Peyer's patch (tissue), 4 donors: ENCODE measurements at regions not wholly inside any gene's neighbourhood (a gene's known extent, or its start where the extent isn't known, plus 50 kb on each side); places are given as distances from the start of the nearest gene placed in this dataset.
"Not testable (repeated sequence)": the region's sequence is repeated elsewhere in the genome, so short reads cannot be mapped to it uniquely, and the experiment has no call there.

Experiments
- DNase-seq, 3 donors: peaks; one replicate each; pipeline ENCODE4 v3.0.0-alpha.2; 2017 to 2019
- H3K27ac ChIP-seq, 4 donors: fragments of 200-600 bp; sonication (generic); one replicate each; pipeline ENCODE4 v1.5.1; 2016 to 2019
- H3K27me3 ChIP-seq, 2 donors: fragments of 200-600 bp; sonication (generic); one replicate each; pipeline ENCODE4 v1.5.1; 2019
- H3K36me3 ChIP-seq, 3 donors: fragments of 200-600 bp; sonication (generic); one replicate each; pipeline ENCODE4 v1.5.1; 2016 to 2019
- H3K4me1 ChIP-seq, 4 donors: fragments of 200-600 bp; sonication (generic); one replicate each; pipeline ENCODE4 v1.5.1; 2016 to 2019
- H3K4me3 ChIP-seq, 4 donors: fragments of 200-600 bp; sonication (generic); 1 replicate in 3 of 4; 2 replicates in 1 of 4; pipeline ENCODE4 v1.5.1; 2016 to 2019; ENCODE audit warnings: mild to moderate bottlenecking in 1 of 4
- H3K9me3 ChIP-seq, 4 donors: fragments of 200-600 bp; sonication (generic); one replicate each; pipeline ENCODE4 v1.5.1; 2016 to 2019; ENCODE audit warnings: mild to moderate bottlenecking in 1 of 4
- CTCF ChIP-seq, 6 experiments: fragments of 450-650 bp in 4 of 6; fragments of 200-600 bp in 2 of 6; sonication (generic) in 1 of 6; IDR thresholded peaks; one replicate each; pipeline ENCODE4 v1.5.1; 2017 to 2019; ENCODE audit warnings: antibody characterized with exemption in 6 of 6, mild to moderate bottlenecking in 3 of 6, moderate library complexity in 1 of 6
- POLR2A ChIP-seq, 2 donors: fragments of 450-650 bp; IDR thresholded peaks; one replicate each; pipeline ENCODE4 v1.5.1; 2017; ENCODE audit warnings: antibody characterized with exemption in 2 of 2, mild to moderate bottlenecking in 2 of 2, moderate library complexity in 2 of 2

- no peak overlapping the region for H3K4me3 ChIP-seq
- no peaks in the 10 kb centered on the region for H3K4me1 ChIP-seq
- no peak overlapping the region for H3K27ac ChIP-seq
- no peaks in the 10 kb centered on the region for H3K27me3 ChIP-seq
- TF ChIP-seq POLR2A (IDR thresholded peaks at IDR 0.05) (no peak), CTCF (IDR thresholded peaks at IDR 0.05) (no peak)
- H3K36me3 ChIP-seq, result no peaks in the 10 kb centered on the region
- H3K9me3 ChIP-seq, result no peaks in the 10 kb centered on the region
- DNase-seq, result no peak
Observed at GRCh38 chr14:86153480-86153879, 623.5 kb downstream of the FLRT2 start.

GRCh38 chr14:86143248-86143647, 613.3 kb downstream of the FLRT2 start:
- DNase-seq, result no peak
- H3K36me3 ChIP-seq, result no peaks in the 10 kb centered on the region
- no peaks in the 10 kb centered on the region for H3K27me3 ChIP-seq
- peaks cover 0 to 9% (median 0%) of the 10 kb centered on the region in 4 donors for H3K9me3 ChIP-seq
- TF ChIP-seq CTCF (IDR thresholded peaks at IDR 0.05) (no peak), POLR2A (IDR thresholded peaks at IDR 0.05) (no peak)
- H3K4me1 ChIP-seq, result no peaks in the 10 kb centered on the region
- H3K27ac ChIP-seq, result no peak overlapping the region
- no peak overlapping the region for H3K4me3 ChIP-seq

- Histone ChIP-seq H3K36me3 (no peaks in the 10 kb centered on the region), H3K4me3 (no peak overlapping the region), H3K27me3 (no peaks in the 10 kb centered on the region), H3K4me1 (no peaks in the 10 kb centered on the region), H3K9me3 (peaks cover 0 to 9% (median 0%) of the 10 kb centered on the region in 4 donors), H3K27ac (no peak overlapping the region)
- TF ChIP-seq POLR2A (IDR thresholded peaks at IDR 0.05), result no peak
- TF ChIP-seq CTCF (IDR thresholded peaks at IDR 0.05), result no peak
- no peak for DNase-seq
Observed at GRCh38 chr14:86141966-86142365, 612.0 kb downstream of the FLRT2 start.

GRCh38 chr14:86129426-86129825, 599.5 kb downstream of the FLRT2 start:
- Histone ChIP-seq H3K9me3 (no peaks in the 10 kb centered on the region), H3K4me3 (no peak overlapping the region), H3K4me1 (no peaks in the 10 kb centered on the region), H3K27ac (no peak overlapping the region), H3K27me3 (no peaks in the 10 kb centered on the region), H3K36me3 (no peaks in the 10 kb centered on the region)
- no peak for DNase-seq
- no peak for TF ChIP-seq POLR2A (IDR thresholded peaks at IDR 0.05)
- no peak for TF ChIP-seq CTCF (IDR thresholded peaks at IDR 0.05)

- TF ChIP-seq CTCF (IDR thresholded peaks at IDR 0.05) (no peak), POLR2A (IDR thresholded peaks at IDR 0.05) (no peak)
- no peak for DNase-seq
- no peak overlapping the region for H3K27ac ChIP-seq
- H3K4me3 ChIP-seq, result no peak overlapping the region
- no peaks in the 10 kb centered on the region for H3K9me3 ChIP-seq
- H3K36me3 ChIP-seq, result no peaks in the 10 kb centered on the region
- no peaks in the 10 kb centered on the region for H3K4me1 ChIP-seq
- H3K27me3 ChIP-seq, result no peaks in the 10 kb centered on the region
Observed at GRCh38 chr14:86124328-86124727, 594.4 kb downstream of the FLRT2 start.

GRCh38 chr14:86115972-86116371, 586.0 kb downstream of the FLRT2 start:
- Histone ChIP-seq H3K4me1 (no peaks in the 10 kb centered on the region), H3K27ac (no peak overlapping the region), H3K4me3 (no peak overlapping the region), H3K9me3 (no peaks in the 10 kb centered on the region), H3K36me3 (no peaks in the 10 kb centered on the region), H3K27me3 (no peaks in the 10 kb centered on the region)
- peak in 1 of 3 donors; percentile 38 for DNase-seq
- TF ChIP-seq POLR2A (IDR thresholded peaks at IDR 0.05) (no peak), CTCF (IDR thresholded peaks at IDR 0.05) (no peak)

- H3K4me1 ChIP-seq, H3K36me3 ChIP-seq, DNase-seq, H3K27me3 ChIP-seq, H3K27ac ChIP-seq, H3K9me3 ChIP-seq, H3K4me3 ChIP-seq: not testable (repeated sequence)
Observed at GRCh38 chr14:86110871-86111270, 580.9 kb downstream of the FLRT2 start.
